Osteocyte (in vitro differentiated cells): ENCODE measurements at regions not wholly inside any gene's neighbourhood (a gene's known extent, or its start where the extent isn't known, plus 50 kb on each side); places are given as distances from the start of the nearest gene placed in this dataset.

Source experiments
- DNase-seq: peaks from one replicate; pipeline ENCODE4 v3.0.0; 2021; ENCODE audit warnings: mixed read lengths; ENCODE audit not compliant: unreplicated experiment; ENCODE audit errors: extremely low spot score
- H3K27ac Mint-ChIP-seq: one replicate; pipeline ENCODE4 v1.8.0; 2021; ENCODE audit warnings: mild to moderate bottlenecking, mixed read lengths; ENCODE audit not compliant: unreplicated experiment
- H3K27me3 Mint-ChIP-seq: one replicate; pipeline ENCODE4 v1.8.0; 2021; ENCODE audit warnings: mixed read lengths; ENCODE audit not compliant: unreplicated experiment
- H3K36me3 Mint-ChIP-seq: one replicate; pipeline ENCODE4 v1.8.0; 2021; ENCODE audit warnings: mixed read lengths; ENCODE audit not compliant: unreplicated experiment
- H3K4me1 Mint-ChIP-seq: one replicate; pipeline ENCODE4 v1.8.0; 2021; ENCODE audit warnings: mixed read lengths; ENCODE audit not compliant: unreplicated experiment
- H3K4me3 Mint-ChIP-seq: one replicate; pipeline ENCODE4 v1.8.0; 2021; ENCODE audit warnings: mild to moderate bottlenecking, moderate library complexity, mixed read lengths; ENCODE audit not compliant: unreplicated experiment
- H3K9me3 Mint-ChIP-seq: one replicate; pipeline ENCODE4 v1.8.0; 2021; ENCODE audit warnings: mixed read lengths; ENCODE audit not compliant: unreplicated experiment
- TF ChIP-seq, protein P1 (sequence below): fragments of 200-600 bp; sonication (generic); IDR thresholded peaks from 2 replicates; pipeline ENCODE4 v1.5.0; 2021; ENCODE audit warnings: antibody characterized with exemption, mild to moderate bottlenecking, moderate library complexity

- no peak for DNase-seq
- TF ChIP-seq, protein P1, sequence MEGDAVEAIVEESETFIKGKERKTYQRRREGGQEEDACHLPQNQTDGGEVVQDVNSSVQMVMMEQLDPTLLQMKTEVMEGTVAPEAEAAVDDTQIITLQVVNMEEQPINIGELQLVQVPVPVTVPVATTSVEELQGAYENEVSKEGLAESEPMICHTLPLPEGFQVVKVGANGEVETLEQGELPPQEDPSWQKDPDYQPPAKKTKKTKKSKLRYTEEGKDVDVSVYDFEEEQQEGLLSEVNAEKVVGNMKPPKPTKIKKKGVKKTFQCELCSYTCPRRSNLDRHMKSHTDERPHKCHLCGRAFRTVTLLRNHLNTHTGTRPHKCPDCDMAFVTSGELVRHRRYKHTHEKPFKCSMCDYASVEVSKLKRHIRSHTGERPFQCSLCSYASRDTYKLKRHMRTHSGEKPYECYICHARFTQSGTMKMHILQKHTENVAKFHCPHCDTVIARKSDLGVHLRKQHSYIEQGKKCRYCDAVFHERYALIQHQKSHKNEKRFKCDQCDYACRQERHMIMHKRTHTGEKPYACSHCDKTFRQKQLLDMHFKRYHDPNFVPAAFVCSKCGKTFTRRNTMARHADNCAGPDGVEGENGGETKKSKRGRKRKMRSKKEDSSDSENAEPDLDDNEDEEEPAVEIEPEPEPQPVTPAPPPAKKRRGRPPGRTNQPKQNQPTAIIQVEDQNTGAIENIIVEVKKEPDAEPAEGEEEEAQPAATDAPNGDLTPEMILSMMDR = no peak
- Mint-ChIP-seq H3K4me3 (no peak overlapping the region), H3K4me1 (no peaks in the 10 kb centered on the region), H3K36me3 (no peaks in the 10 kb centered on the region), H3K9me3 (no peaks in the 10 kb centered on the region), H3K27ac (no peak overlapping the region), H3K27me3 (no peaks in the 10 kb centered on the region)
These were observed 267.7 kb downstream of the LRRIQ3 start for GRCh38 chr1:73930293-73930692.

- Mint-ChIP-seq H3K27ac (no peak overlapping the region), H3K4me3 (no peak overlapping the region), H3K9me3 (peaks cover 11% of the 10 kb centered on the region), H3K4me1 (no peaks in the 10 kb centered on the region), H3K36me3 (no peaks in the 10 kb centered on the region), H3K27me3 (no peaks in the 10 kb centered on the region)
- no peak for DNase-seq
- TF ChIP-seq, protein P1 = no peak
These were observed 283.0 kb downstream of the LRRIQ3 start for GRCh38 chr1:73914951-73915350.

DNA sequence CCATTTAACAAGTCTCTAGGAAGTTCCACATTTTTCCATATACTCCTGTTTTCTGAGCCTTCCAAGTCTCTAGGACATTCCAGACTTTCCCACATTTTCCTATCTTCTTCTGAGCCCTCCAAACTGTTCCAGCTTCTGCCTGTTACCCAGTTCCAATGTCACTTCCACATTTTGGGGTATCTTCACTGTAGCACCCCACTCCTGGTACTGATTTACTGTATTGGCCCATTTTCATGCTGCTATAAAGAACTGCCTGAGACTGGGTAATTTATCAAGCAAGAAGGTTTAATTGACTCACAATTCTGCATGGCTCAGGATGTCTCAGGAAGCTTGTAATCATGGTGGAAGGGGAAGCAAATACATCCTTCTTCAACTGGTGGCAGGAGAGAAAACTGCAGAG, 285.0 kb downstream of the LRRIQ3 start:
- TF ChIP-seq, protein P1 = no peak
- H3K27me3 Mint-ChIP-seq = no peaks in the 10 kb centered on the region
- H3K4me1 Mint-ChIP-seq = no peaks in the 10 kb centered on the region
- no peak overlapping the region for H3K27ac Mint-ChIP-seq
- no peak for DNase-seq
- H3K36me3 Mint-ChIP-seq = no peaks in the 10 kb centered on the region
- H3K4me3 Mint-ChIP-seq = no peak overlapping the region
- peaks cover 11% of the 10 kb centered on the region for H3K9me3 Mint-ChIP-seq

DNA sequence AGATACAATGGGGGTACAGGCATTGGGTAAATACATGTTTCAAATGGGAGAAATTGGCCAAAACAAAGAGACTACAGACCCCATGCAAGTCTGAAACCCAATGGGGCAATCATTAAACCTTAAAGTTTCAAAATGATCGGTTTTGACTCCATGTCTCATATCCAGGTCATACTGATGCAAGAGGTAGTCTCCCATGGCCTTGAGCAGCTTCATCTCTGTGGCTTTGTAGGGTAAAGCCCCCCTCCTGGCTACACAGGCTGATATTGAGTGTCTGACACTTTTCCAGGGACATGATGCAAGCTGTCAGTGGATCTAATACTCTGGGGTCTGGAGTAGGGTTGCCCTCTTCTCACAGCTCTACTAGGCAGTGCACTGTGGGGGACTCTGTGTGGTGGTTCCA, 286.1 kb downstream of the LRRIQ3 start:
- H3K9me3 Mint-ChIP-seq = peaks cover 11% of the 10 kb centered on the region
- no peak overlapping the region for H3K27ac Mint-ChIP-seq
- TF ChIP-seq, protein P1 = no peak
- H3K27me3 Mint-ChIP-seq = no peaks in the 10 kb centered on the region
- DNase-seq = no peak
- H3K4me1 Mint-ChIP-seq = no peaks in the 10 kb centered on the region
- H3K4me3 Mint-ChIP-seq = no peak overlapping the region
- H3K36me3 Mint-ChIP-seq = no peaks in the 10 kb centered on the region

- DNase-seq = no peak
- Mint-ChIP-seq H3K36me3 (no peaks in the 10 kb centered on the region), H3K4me3 (no peak overlapping the region), H3K9me3 (peaks cover 11% of the 10 kb centered on the region), H3K27ac (no peak overlapping the region), H3K4me1 (no peaks in the 10 kb centered on the region), H3K27me3 (no peaks in the 10 kb centered on the region)
- TF ChIP-seq, protein P1 = no peak
These were observed 287.5 kb downstream of the LRRIQ3 start for GRCh38 chr1:73910466-73910865.
